ENCODE measurements at regions not wholly inside any gene's neighbourhood (a gene's known extent, or its start where the extent isn't known, plus 50 kb on each side); places are given as distances from the start of the nearest gene placed in this dataset.

DNA sequence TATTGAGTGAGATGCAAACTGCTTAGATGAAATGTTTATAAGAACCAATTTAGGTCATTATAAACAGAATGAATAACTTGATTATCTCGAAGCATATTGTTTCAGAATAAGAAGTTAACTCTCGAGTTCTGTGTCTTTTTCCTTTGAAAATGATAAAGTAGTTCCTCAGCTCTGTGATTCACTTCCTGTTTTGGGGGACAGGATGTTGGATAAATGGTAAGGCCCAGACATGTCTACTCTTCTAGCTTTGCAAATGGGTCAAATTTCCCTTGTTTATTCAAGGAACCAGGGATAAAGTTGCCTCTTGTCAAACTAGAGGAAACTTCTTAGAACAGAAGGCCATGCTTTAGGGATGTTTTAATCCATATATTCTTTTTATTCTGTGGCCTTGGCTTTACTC lies 246.9 kb downstream of the SOX4 start:
- TF ChIP-seq CTCF (conservative IDR thresholded peaks at IDR 0.05; ENCODE audit: low read length): no peak
- TF ChIP-seq EZH2phosphoT487 (IDR thresholded peaks at IDR 0.05; ENCODE audit: borderline replicate concordance): no peak

Data from Loucy (cell line).